Adrenal gland (tissue), 9 donors: ENCODE measurements at regions not wholly inside any gene's neighbourhood (a gene's known extent, or its start where the extent isn't known, plus 50 kb on each side); places are given as distances from the start of the nearest gene placed in this dataset.
"Not testable (repeated sequence)": the region's sequence is repeated elsewhere in the genome, so short reads cannot be mapped to it uniquely, and the experiment has no call there.

Source experiments
- DNase-seq, 7 donors: peaks; one replicate each; pipeline ENCODE4 v3.0.0-alpha.2; 2019 to 2020
- H3K27ac ChIP-seq, 5 donors: fragments of 200-600 bp; sonication (generic) in 4 of 5; 1 replicate in 3 of 5; 2 replicates in 2 of 5; pipeline versions ENCODE4 v1.5.1 to v1.8.0; 2016 to 2020; ENCODE audit warnings: mild to moderate bottlenecking in 1 of 5
- H3K27me3 ChIP-seq: fragments of 200-600 bp; 2 replicates; pipeline ENCODE4 v1.8.0; 2021
- H3K36me3 ChIP-seq, 2 donors: fragments of 200-600 bp; replicated peaks in 1 of 2; 1 replicate in 1 of 2; 2 replicates in 1 of 2; pipeline versions ENCODE4 v1.5.1 to v1.8.0; 2018 to 2022
- H3K4me1 ChIP-seq, 2 donors: fragments of 200-600 bp; replicated peaks in 1 of 2; 1 replicate in 1 of 2; 2 replicates in 1 of 2; pipeline versions ENCODE4 v1.5.1 to v1.8.0; 2018 to 2021
- H3K4me3 ChIP-seq, 4 donors: fragments of 200-600 bp; sonication (generic) in 3 of 4; one replicate each; pipeline ENCODE4 v1.5.1; 2016 to 2018
- H3K9me3 ChIP-seq, 3 donors: fragments of 200-600 bp; sonication (generic) in 1 of 3; replicated peaks in 1 of 3; 1 replicate in 2 of 3; 2 replicates in 1 of 3; pipeline versions ENCODE4 v1.5.1 to v1.8.0; 2016 to 2021
- CTCF ChIP-seq, 6 experiments: fragments of 450-650 bp in 4 of 6; fragments of 200-600 bp in 2 of 6; sonication (generic) in 1 of 6; IDR thresholded peaks; 1 replicate in 5 of 6; 2 replicates in 1 of 6; pipeline versions ENCODE4 v1.5.1 to v1.8.0; 2016 to 2021; ENCODE audit warnings: antibody characterized with exemption in 6 of 6, mild to moderate bottlenecking in 2 of 6, moderate library complexity in 1 of 6
- POLR2A ChIP-seq, 2 donors: fragments of 450-650 bp; IDR thresholded peaks; one replicate each; pipeline ENCODE4 v1.6.1; 2017; ENCODE audit warnings: antibody characterized with exemption in 2 of 2, mild to moderate bottlenecking in 2 of 2, moderate library complexity in 1 of 2
- WGBS, 4 donors: extraction: QIAGEN DNeasy Blood & Tissue Kit in 2 of 4; methylation state at CpG; one replicate each; pipeline versions ENCODE4 v1.1.5 to v1.1.7; 2013 to 2017; 5-methylcytosine and 5-hydroxymethylcytosine counted together
- intact Hi-C, 2 donors: fragments of 100-400 bp; cut with DNase I; formaldehyde crosslinking; loops; one replicate each; pipeline versions ENCODE4 v1.14.1 to v1.15.0; 2022 to 2023
- donor health status: healthy with polysubstance abuse.
- donor health status: Bipolar disorder and iron deficiency.
- donor health status: DM: yes; HTN: yes; CAD: no.
- donor health status: DM: no; HTN: no; CAD: no.
- donor health status: DM: no; HTN: no; CAD: no.

- DNase-seq: no peak
- Histone ChIP-seq H3K4me3 (no peak overlapping the region), H3K27ac (no peak overlapping the region), H3K27me3 (no peaks in the 10 kb centered on the region), H3K9me3 (no peaks in the 10 kb centered on the region), H3K36me3 (no peaks in the 10 kb centered on the region), H3K4me1 (no peaks in the 10 kb centered on the region)
- TF ChIP-seq CTCF (IDR thresholded peaks at IDR 0.05): no peak
- TF ChIP-seq POLR2A (IDR thresholded peaks at IDR 0.05): no peak
- intact Hi-C loops: no loop called here
Observed at GRCh38 chr4:179372746-179373145, 1930.5 kb upstream of the AGA start.

DNA sequence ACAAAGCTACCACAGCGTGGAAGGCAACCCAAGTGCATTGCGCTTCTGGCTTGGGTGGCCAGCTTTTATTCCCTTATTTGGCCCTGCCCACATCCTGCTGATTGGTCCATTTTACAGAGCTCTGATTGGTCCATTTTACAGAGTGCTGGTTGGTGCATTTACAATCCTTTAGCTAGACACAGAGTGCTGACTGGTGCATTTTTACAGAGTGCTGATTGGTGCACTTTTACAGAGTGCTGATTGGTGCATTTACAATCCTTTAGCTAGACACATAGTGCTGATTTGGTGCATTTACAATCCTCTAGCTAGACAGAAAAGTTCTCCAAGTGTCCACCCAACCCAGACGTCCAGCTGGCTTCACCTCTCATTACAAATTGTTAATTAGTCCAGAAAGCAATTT is 1936.6 kb upstream of the AGA start:
- intact Hi-C loops, DNase-seq, H3K36me3 ChIP-seq, H3K27ac ChIP-seq, H3K27me3 ChIP-seq, H3K9me3 ChIP-seq, H3K4me3 ChIP-seq, H3K4me1 ChIP-seq: not testable (repeated sequence)
- 84 to 90% (median 87%) methylated on average over 3 of the region's 3 CpGs for WGBS, 4 donors

DNA sequence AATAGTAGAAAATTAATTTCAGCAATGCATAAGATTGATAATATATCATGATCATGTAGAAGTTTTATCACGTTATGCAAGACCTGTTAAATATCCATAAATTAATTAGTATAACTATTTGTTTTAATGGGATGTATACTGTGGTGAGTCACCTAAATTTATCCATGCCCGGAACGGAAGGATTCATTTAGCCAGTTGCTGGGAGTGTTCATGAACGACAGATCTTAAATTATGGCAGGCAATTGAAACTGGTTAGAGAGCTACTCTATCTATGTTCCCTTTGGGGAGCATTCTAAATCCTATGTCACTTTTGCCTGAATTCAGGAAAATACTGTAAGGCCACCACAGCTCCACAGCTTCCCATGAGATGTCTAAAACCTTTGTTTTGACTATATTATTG is 1950.5 kb upstream of the AGA start:
- Histone ChIP-seq H3K4me1 (no peaks in the 10 kb centered on the region), H3K4me3 (no peak overlapping the region), H3K36me3 (no peaks in the 10 kb centered on the region), H3K27ac (no peak overlapping the region), H3K9me3 (no peaks in the 10 kb centered on the region), H3K27me3 (no peaks in the 10 kb centered on the region)
- no peak for DNase-seq
- intact Hi-C loops: no loop called here
- no peak for TF ChIP-seq CTCF (IDR thresholded peaks at IDR 0.05)
- no peak for TF ChIP-seq POLR2A (IDR thresholded peaks at IDR 0.05)
- WGBS, 4 donors: 74 to 82% (median 78%) methylated on average over 4 of the region's 4 CpGs

DNA sequence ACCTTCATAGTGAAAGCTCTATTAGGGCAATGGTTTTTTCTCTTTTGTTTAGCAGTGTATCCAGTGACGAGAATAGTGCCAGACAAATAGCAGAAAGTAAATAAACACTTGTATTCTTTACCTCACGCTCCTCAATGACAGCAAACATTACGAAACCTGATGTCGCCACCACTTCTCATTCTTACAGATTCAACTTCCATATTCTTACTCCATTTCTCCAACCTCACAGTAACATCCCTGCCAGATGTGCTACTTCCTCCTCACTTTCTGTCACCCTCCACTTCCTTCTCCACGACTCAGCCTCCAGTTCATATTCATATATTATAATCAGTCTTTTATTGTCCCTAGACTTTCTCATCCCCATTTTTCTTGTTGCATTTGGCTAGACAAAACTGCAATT is 1956.2 kb upstream of the AGA start:
- 59 to 73% (median 64%) methylated on average over 5 of the region's 5 CpGs for WGBS, 4 donors
- H3K36me3 ChIP-seq: no peaks in the 10 kb centered on the region
- no peaks in the 10 kb centered on the region for H3K9me3 ChIP-seq
- TF ChIP-seq POLR2A (IDR thresholded peaks at IDR 0.05) (no peak), CTCF (IDR thresholded peaks at IDR 0.05) (no peak)
- no peak overlapping the region for H3K4me3 ChIP-seq
- intact Hi-C loops: no loop called here
- no peaks in the 10 kb centered on the region for H3K27me3 ChIP-seq
- DNase-seq: no peak
- no peak overlapping the region for H3K27ac ChIP-seq
- H3K4me1 ChIP-seq: no peaks in the 10 kb centered on the region

- TF ChIP-seq POLR2A (IDR thresholded peaks at IDR 0.05): no peak
- TF ChIP-seq CTCF (IDR thresholded peaks at IDR 0.05): no peak
- Histone ChIP-seq H3K4me1 (no peaks in the 10 kb centered on the region), H3K36me3 (no peaks in the 10 kb centered on the region), H3K27me3 (no peaks in the 10 kb centered on the region), H3K9me3 (no peaks in the 10 kb centered on the region), H3K27ac (no peak overlapping the region), H3K4me3 (no peak overlapping the region)
- DNase-seq: no peak
- intact Hi-C loops: no loop called here
Observed at GRCh38 chr4:179399054-179399782, 1957.0 kb upstream of the AGA start.
